Effector memory CD8-positive, alpha-beta T cell (primary cell): ENCODE measurements at regions not wholly inside any gene's neighbourhood (a gene's known extent, or its start where the extent isn't known, plus 50 kb on each side); places are given as distances from the start of the nearest gene placed in this dataset.

ENCODE experiments used
- ATAC-seq: fragments of 150-1000 bp; cut with Tn5 transposase; replicated peaks from 2 replicates; pipeline ENCODE4 v1.10.0; 2021; ENCODE audit warnings: mild to moderate bottlenecking, moderate library complexity
- DNase-seq, 3 experiments: peaks; one replicate each; pipeline ENCODE4 v3.0.0; 2021
- H3K27ac Mint-ChIP-seq, 2 donors: one replicate each; pipeline ENCODE4 v1.8.0; 2022; ENCODE audit warnings: mild to moderate bottlenecking in 2 of 2, mixed read lengths in 2 of 2, moderate library complexity in 2 of 2
- H3K27me3 Mint-ChIP-seq, 2 donors: one replicate each; pipeline ENCODE4 v1.8.0; 2022; ENCODE audit warnings: mixed read lengths in 2 of 2
- H3K36me3 Mint-ChIP-seq: one replicate; pipeline ENCODE4 v1.8.0; 2022; ENCODE audit warnings: mild to moderate bottlenecking, moderate library complexity, mixed read lengths; ENCODE audit not compliant: insufficient read depth
- H3K4me1 Mint-ChIP-seq, 2 donors: one replicate each; pipeline ENCODE4 v1.8.0; 2022; ENCODE audit warnings: low read depth in 2 of 2, mixed read lengths in 2 of 2
- H3K4me3 Mint-ChIP-seq, 2 donors: one replicate each; pipeline ENCODE4 v1.8.0; 2022; ENCODE audit warnings: mild to moderate bottlenecking in 2 of 2, mixed read lengths in 2 of 2, moderate library complexity in 2 of 2
- H3K9me3 Mint-ChIP-seq, 2 donors: one replicate each; pipeline ENCODE4 v1.8.0; 2022; ENCODE audit warnings: mixed read lengths in 2 of 2

DNA sequence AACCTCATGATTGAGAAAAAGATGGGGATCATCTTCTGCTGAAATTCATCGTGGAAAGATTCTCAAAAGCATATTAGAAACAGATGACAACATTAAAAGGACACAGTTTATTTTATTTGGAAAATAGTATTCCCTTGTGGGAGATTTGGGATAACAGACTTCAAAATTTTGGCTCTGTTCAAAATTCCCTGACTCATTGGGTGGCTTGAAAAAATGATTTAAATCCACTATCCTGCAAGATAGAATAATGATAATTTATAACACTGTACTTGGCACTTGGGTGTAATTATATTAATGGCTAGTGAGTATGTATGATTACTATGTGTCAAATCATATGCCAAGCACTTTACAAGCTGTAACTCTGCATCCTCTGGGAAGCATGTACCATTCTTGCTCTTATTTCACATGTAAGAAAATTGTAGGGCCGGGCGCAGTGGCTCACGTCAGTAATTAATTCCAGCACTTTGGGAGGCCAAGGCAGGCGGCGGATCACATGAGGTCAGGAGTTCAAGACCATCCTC lies 128.8 kb downstream of the LMNTD1 start:
- ATAC-seq (no peak), DNase-seq (no peak)
- H3K27ac Mint-ChIP-seq, result no peak overlapping the region

DNA sequence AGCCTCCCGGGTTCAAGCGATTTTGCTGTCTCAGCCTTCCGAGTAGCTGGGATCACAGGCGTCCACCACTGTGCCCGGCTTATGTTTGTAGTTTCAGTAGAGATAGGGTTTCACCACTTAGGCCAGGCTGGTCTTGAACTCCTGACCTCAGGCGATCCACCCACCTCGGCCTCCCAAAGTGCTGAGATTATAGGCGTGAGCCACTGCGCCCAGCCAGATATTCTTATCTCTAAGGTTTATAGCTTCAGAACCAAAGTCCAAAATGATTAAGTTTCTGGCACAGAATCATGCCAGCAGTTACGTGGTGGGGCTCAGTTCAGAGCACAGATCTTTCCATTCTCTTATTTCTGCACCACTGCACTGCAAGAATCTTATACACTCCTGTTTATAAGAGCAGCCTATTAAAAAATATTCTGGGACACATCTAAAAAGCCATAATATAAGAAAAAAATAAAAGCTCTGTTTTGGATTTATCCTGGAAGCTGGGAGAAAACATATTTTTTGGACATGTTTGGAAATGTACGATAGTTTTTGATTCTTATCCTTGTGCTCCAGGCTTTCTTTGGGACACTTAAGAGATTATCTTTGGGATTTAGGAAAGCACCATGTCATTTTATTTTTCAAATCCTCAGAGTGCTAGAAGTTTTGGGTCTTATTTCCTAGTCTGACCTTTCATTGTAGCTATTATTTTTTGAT lies 129.6 kb downstream of the LMNTD1 start:
- DNase-seq, result no peak
- Mint-ChIP-seq H3K4me3 (no peak overlapping the region), H3K9me3 (no peaks in the 10 kb centered on the region), H3K4me1 (no peaks in the 10 kb centered on the region), H3K27me3 (peaks cover 6 to 9% of the 10 kb centered on the region in 2 donors), H3K27ac (no peak overlapping the region), H3K36me3 (no peaks in the 10 kb centered on the region)
- no peak for ATAC-seq

More for the DNA sequence above, 128.8 kb downstream of the LMNTD1 start:
- Mint-ChIP-seq H3K27me3 (peaks cover 6 to 8% of the 10 kb centered on the region in 2 donors), H3K4me3 (no peak overlapping the region), H3K9me3 (no peaks in the 10 kb centered on the region), H3K36me3 (no peaks in the 10 kb centered on the region), H3K4me1 (no peaks in the 10 kb centered on the region)

DNA sequence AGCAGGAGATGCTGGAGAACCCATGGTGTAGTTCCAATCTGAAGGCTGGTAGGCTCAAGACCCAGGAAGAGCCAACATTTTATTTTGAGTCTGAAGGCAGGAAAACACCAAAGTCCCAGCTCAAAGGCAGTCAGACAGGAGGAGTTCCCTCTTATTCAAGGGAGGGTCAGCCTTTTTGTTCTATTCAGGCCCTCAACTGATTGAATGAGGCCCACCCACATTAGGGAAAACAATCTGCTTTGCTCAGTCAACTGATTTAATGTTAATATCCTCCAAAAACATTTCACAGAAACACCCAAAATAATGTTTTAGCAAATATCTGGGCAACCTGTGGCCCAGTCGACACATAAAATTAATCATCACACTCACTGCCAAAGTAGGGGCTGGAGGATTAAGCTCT lies 130.8 kb downstream of the LMNTD1 start:
- Mint-ChIP-seq H3K36me3 (no peaks in the 10 kb centered on the region), H3K27me3 (peaks cover 6 to 9% of the 10 kb centered on the region in 2 donors), H3K4me1 (no peaks in the 10 kb centered on the region), H3K27ac (no peak overlapping the region), H3K4me3 (no peak overlapping the region), H3K9me3 (no peaks in the 10 kb centered on the region)
- no peak for ATAC-seq
- no peak for DNase-seq

DNA sequence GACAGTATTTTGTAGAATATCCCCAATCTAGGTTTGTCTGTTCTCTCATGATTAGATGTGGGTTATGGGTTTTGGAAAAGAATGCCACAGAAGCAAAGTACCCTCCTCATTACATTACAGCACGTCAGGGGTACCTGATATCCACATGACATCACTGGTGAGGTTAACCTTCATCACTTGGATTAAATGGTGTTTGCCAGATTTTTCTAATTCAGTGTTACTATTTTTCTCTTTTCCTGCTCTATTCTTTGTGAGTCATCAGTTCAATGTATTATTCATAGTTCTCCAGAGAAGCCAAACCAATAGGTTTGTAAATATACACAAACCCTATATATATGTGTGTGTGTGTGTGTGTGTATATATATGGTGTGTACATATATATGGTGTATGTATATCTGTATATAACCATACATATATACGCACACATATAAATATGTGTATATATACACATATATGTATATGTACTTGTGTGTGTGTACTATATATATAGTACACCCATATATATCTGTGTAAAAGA lies 131.4 kb downstream of the LMNTD1 start:
- DNase-seq (no peak), ATAC-seq (no peak)
- H3K27ac Mint-ChIP-seq, result no peak overlapping the region
- no peaks in the 10 kb centered on the region for H3K9me3 Mint-ChIP-seq
- H3K27me3 Mint-ChIP-seq, result peaks cover 6 to 9% of the 10 kb centered on the region in 2 donors
- H3K4me1 Mint-ChIP-seq, result no peaks in the 10 kb centered on the region
- H3K36me3 Mint-ChIP-seq, result no peaks in the 10 kb centered on the region
- no peak overlapping the region for H3K4me3 Mint-ChIP-seq

DNA sequence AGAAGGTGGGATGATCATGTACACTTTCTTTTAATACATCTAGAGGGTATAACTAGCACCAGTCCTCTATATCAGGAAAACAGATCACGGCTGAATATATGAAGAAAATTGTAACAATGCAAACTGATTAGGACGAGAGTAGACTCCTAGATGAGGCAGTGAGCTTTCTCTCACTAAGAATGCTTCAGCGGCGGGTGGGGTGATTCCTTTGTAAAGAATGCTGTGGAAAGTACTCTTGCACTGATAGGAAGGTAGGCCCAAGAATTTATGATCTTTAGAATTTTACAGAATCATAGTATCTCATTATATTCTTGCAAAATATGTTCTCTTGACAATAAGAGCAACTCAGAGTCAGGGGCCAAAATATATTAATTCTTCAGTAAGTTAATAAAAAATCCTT lies 133.0 kb downstream of the LMNTD1 start:
- Mint-ChIP-seq H3K4me1 (no peaks in the 10 kb centered on the region), H3K27ac (no peak overlapping the region), H3K9me3 (no peaks in the 10 kb centered on the region), H3K4me3 (no peak overlapping the region), H3K27me3 (peaks cover 6 to 9% of the 10 kb centered on the region in 2 donors), H3K36me3 (no peaks in the 10 kb centered on the region)
- no peak for DNase-seq
- no peak for ATAC-seq

DNA sequence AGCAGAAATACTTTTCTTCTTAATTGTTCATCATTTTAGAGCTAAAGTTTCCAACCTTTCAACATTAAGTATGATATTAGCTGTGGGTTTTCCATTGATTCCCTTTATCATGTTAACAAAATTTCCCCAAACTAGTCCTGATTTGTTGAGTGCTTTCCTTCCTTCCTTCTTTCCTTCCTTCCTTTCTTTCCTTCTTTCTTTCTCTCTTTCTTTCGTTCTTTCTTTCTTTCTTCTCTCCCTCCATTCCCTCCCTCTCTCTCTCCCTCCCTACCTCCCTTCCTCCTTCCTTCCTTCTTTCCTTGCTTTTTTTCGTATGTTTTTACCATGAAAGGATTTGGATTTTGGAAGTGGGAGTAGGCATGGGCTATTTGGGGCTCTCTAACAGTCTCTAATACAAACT lies 133.5 kb downstream of the LMNTD1 start:
- no peak for DNase-seq
- Mint-ChIP-seq H3K27me3 (peaks cover 6 to 9% of the 10 kb centered on the region in 2 donors), H3K4me1 (no peaks in the 10 kb centered on the region), H3K27ac (no peak overlapping the region), H3K36me3 (no peaks in the 10 kb centered on the region), H3K4me3 (no peak overlapping the region), H3K9me3 (no peaks in the 10 kb centered on the region)
- no peak for ATAC-seq

DNA sequence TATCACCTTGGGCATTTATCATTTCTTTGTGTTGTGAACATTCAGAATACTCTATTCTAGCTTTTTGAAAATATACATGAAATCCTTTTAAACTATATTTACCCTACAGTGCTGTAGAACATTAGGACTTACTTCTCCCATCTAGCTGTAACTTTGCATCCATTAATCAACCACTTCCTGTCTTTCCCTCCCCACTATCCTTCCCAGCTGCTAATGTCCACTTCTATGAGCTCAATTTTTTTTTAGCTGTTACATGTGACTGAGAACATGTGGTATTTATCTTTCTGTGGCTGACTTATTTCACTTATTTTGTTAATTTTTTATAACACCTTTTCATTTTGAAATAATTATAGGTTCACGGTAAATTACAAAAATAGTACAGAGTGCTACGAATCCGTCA lies 136.0 kb downstream of the LMNTD1 start:
- DNase-seq, result no peak
- ATAC-seq, result no peak
- Mint-ChIP-seq H3K27ac (no peak overlapping the region), H3K36me3 (no peaks in the 10 kb centered on the region), H3K4me1 (no peaks in the 10 kb centered on the region), H3K27me3 (peaks cover 6 to 20% of the 10 kb centered on the region in 2 donors), H3K4me3 (no peak overlapping the region), H3K9me3 (no peaks in the 10 kb centered on the region)

DNA sequence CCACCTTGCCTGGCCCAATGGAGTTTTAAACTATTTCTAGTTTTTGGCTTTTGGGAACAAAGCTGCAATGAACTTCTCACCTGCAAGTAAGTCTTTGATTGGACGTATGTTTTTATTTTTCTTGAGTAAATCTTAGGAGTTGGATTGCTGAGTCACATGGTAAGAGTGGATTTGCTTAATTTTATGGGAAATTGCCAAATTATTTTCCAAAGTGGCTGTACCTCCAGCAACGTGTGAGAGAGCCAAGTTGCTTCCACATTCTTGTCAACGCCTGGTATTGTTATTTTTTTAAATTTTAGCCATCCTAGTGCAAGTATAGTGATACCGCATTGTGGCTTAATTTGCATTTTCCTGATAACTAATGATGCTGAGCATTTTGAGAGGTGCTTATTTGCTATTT lies 136.6 kb downstream of the LMNTD1 start:
- Mint-ChIP-seq H3K27ac (no peak overlapping the region), H3K36me3 (no peaks in the 10 kb centered on the region), H3K27me3 (peaks cover 6 to 20% of the 10 kb centered on the region in 2 donors), H3K4me3 (no peak overlapping the region), H3K9me3 (no peaks in the 10 kb centered on the region), H3K4me1 (no peaks in the 10 kb centered on the region)
- DNase-seq (no peak), ATAC-seq (no peak)

DNA sequence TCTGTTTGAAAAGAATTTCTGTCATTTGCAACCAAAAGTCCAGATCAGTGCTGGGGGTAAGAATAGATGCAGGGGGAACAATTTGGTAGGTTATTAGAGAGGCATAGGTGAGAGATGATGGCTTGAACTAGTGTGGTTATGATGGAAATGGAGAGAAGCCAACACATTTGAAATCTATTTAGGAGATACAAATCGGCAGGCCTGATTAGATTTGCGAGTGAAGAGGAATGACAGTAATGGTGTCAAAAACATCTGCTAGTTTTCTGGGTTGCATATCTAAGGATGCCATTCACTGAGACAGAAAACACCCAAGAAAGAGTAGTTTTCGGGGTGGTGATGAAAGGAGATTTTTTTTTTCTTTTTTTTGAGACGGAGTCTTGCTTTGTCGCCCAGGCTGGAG lies 138.1 kb downstream of the LMNTD1 start:
- DNase-seq (no peak), ATAC-seq (no peak)
- no peaks in the 10 kb centered on the region for H3K4me1 Mint-ChIP-seq
- H3K27ac Mint-ChIP-seq, result no peak overlapping the region
- H3K27me3 Mint-ChIP-seq, result peaks cover 5 to 19% of the 10 kb centered on the region in 2 donors
- no peaks in the 10 kb centered on the region for H3K36me3 Mint-ChIP-seq
- no peak overlapping the region for H3K4me3 Mint-ChIP-seq
- no peaks in the 10 kb centered on the region for H3K9me3 Mint-ChIP-seq

DNA sequence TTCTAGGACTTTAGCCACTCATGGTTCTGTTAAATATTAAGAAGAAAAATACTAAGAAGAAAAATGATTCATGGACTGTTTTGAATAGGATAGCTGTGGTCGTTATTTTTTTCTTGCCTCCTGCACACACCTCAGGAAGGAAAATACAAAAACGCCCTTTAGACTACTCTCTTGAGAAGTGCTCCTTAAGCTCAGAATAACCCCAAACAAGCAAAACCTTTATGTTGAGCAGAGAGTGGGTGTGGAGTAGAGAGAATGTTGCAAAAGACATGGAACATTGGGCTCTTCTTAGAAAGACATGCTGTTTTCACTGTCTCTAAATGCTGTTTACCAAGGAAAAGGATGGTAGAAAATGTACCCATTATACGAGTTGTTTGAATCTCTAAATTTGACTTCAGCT lies 140.3 kb downstream of the LMNTD1 start:
- ATAC-seq (no peak), DNase-seq (no peak)
- Mint-ChIP-seq H3K4me1 (no peaks in the 10 kb centered on the region), H3K27ac (no peak overlapping the region), H3K36me3 (no peaks in the 10 kb centered on the region), H3K27me3 (peaks cover 0 to 11% of the 10 kb centered on the region in 2 donors), H3K9me3 (no peaks in the 10 kb centered on the region), H3K4me3 (no peak overlapping the region)

DNA sequence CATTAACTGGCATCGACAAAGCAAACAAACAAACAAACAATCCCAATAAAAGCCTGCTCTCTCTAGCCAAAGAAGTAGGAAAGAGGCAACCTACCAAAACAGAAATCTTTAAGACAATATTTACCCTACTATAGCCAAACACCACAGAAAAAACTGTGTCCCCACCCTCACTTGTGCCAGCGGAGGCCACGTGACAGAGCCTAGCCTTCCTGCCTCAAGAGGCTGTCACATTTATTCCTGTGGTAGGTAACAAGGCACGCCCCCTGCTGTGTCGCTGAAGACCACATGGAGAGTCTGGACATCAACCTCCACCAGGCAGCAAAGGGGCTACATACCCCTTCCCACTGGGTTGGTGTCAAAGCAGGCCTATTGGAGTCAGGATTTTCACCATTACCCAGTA lies 148.1 kb downstream of the LMNTD1 start:
- ATAC-seq (no peak), DNase-seq (no peak)
- Mint-ChIP-seq H3K4me3 (no peak overlapping the region), H3K27ac (no peak overlapping the region), H3K36me3 (no peaks in the 10 kb centered on the region), H3K27me3 (no peaks in the 10 kb centered on the region), H3K9me3 (peaks cover 0 to 2% of the 10 kb centered on the region in 2 donors), H3K4me1 (no peaks in the 10 kb centered on the region)

DNA sequence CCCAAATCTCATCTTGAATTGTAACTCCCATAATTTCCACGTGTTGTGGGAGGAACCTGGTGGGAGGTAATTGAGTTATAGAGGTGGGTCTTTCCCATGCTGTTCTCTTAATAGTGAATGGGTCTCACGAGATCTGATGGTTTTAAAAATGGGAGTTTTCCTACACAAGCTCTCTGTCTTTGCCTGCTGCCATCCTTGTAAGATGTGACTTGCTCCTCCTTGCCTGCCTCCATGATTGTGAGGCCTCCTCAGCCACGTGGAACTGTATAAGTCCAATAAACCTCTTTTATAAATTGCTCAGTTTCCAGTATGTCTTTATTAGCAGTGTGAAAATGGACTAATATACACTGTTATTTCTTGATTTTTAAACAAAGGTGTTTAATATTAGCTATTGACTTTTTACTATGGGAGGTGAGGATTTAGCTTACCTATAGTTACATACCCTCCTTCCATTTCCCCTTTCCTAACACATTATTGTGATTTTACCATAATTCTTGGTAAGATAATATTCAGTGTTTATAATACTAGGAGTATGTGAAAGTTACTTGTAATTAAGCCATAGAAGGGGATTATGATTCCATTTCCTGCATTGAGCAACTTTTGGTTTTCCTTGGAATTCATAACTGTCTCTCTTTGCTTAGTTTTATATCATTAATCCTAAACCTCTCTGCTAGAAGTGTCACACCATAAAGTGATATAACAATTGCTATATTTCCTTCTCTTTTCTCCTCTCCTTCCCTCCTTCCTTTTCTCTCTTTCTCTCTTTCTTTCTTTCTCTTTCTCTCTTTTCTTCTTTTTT lies 151.0 kb upstream of the KRAS start:
- H3K4me1 Mint-ChIP-seq, result no peaks in the 10 kb centered on the region
- H3K9me3 Mint-ChIP-seq, result peaks cover 0 to 2% of the 10 kb centered on the region in 2 donors
- no peak overlapping the region for H3K27ac Mint-ChIP-seq
- DNase-seq, result no peak
- no peaks in the 10 kb centered on the region for H3K36me3 Mint-ChIP-seq
- no peak overlapping the region for H3K4me3 Mint-ChIP-seq
- ATAC-seq, result no peak
- H3K27me3 Mint-ChIP-seq, result no peaks in the 10 kb centered on the region

DNA sequence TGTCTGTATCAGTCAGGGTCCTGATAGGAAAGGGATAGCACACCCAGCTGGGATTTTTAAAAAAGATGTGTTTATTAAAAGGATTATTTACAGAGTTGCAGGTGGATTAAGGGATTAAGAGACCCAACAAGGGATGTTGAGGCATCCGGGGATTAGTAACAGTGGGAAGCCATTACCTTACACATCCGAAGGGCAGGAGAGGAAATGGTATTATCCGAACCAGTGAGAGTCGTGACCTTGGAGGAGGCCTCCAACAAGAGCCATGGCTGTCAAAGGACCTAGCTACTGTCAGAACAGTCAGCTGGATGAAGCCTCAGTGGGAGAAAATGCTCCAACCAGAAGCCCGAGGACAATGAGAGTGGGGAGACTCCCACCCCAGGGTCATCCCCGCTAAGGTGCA lies 146.3 kb upstream of the KRAS start:
- Mint-ChIP-seq H3K4me1 (no peaks in the 10 kb centered on the region), H3K4me3 (no peak overlapping the region), H3K27me3 (no peaks in the 10 kb centered on the region), H3K36me3 (no peaks in the 10 kb centered on the region), H3K27ac (no peak overlapping the region), H3K9me3 (peaks cover 0 to 2% of the 10 kb centered on the region in 2 donors)
- ATAC-seq (no peak), DNase-seq (no peak)

DNA sequence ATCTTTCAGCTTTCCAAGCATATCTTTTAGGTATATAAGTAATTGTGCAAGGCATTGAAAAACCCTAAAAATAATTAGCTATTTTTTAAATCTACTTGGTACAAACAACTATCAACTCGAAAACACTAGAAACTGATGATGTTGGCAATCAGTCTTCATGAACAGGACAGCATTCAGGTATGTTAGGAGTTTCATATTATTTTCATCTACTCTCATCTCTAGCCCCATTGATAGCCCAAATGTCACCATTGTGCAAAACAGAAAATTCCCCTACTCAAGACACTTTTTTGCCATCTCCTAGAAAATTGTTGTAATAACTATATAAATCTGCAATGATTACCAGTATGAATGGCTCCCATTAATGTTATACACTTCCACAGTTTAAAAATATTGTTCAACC lies 144.5 kb upstream of the KRAS start:
- H3K4me1 Mint-ChIP-seq, result no peaks in the 10 kb centered on the region
- no peak overlapping the region for H3K4me3 Mint-ChIP-seq
- ATAC-seq (no peak), DNase-seq (no peak)
- H3K36me3 Mint-ChIP-seq, result no peaks in the 10 kb centered on the region
- H3K9me3 Mint-ChIP-seq, result no peaks in the 10 kb centered on the region
- H3K27me3 Mint-ChIP-seq, result no peaks in the 10 kb centered on the region
- no peak overlapping the region for H3K27ac Mint-ChIP-seq
